ENCODE measurements at regions not wholly inside any gene's neighbourhood (a gene's known extent, or its start where the extent isn't known, plus 50 kb on each side); places are given as distances from the start of the nearest gene placed in this dataset.

GRCh38 chr14:47763188-47763854 lies 87.9 kb upstream of the MDGA2 start:
- Histone ChIP-seq H3K4me1 (no peaks in the 10 kb centered on the region), H3K36me3 (no peaks in the 10 kb centered on the region), H3K4me2 (no peak overlapping the region), H3K27ac (no peak overlapping the region), H3K9me3 (peaks cover 8% of the 10 kb centered on the region; the same call in 1 of the 2 replicates), H3K27me3 (no peaks in the 10 kb centered on the region), H3K9ac (no peak overlapping the region), H4K20me1 (no peaks in the 10 kb centered on the region), H3K4me3 (no peak overlapping the region)
- TF ChIP-seq Cebpa-rat (IDR thresholded peaks at IDR 0.05), result no peak

GRCh38 chr14:47746986-47747385 lies 71.6 kb upstream of the MDGA2 start:
- Histone ChIP-seq H3K4me2 (no peak overlapping the region), H3K27me3 (no peaks in the 10 kb centered on the region), H3K36me3 (no peaks in the 10 kb centered on the region), H3K4me3 (no peak overlapping the region), H4K20me1 (no peaks in the 10 kb centered on the region), H3K4me1 (no peaks in the 10 kb centered on the region), H3K9ac (no peak overlapping the region), H3K27ac (no peak overlapping the region), H3K9me3 (no peaks in the 10 kb centered on the region)
- TF ChIP-seq Cebpa-rat (IDR thresholded peaks at IDR 0.05), result no peak

DNA sequence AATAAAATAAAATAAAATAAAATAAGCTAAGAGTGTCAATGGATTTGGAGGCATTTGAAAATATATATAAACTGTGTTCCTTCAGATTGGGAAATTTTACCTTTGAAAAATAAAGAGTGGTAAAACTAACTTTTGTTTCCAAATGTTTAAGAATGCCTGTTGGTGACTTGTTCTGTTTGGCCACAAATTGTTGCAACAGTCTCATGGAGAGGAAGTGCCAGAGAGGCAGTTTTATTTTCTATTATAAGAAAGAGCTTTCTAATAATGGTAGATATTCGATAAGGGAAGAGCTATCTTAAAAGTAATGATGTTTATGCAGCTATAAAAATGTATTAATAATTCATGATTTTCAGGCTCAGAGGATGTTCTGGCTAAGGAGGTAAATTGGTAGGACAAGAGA lies 68.8 kb upstream of the MDGA2 start:
- Histone ChIP-seq H3K9me3 (no peaks in the 10 kb centered on the region), H3K27ac (no peak overlapping the region), H3K4me3 (no peak overlapping the region), H3K27me3 (no peaks in the 10 kb centered on the region), H3K9ac (no peak overlapping the region), H3K4me2 (no peak overlapping the region), H3K4me1 (no peaks in the 10 kb centered on the region), H4K20me1 (no peaks in the 10 kb centered on the region), H3K36me3 (no peaks in the 10 kb centered on the region)
- TF ChIP-seq Cebpa-rat (IDR thresholded peaks at IDR 0.05), result no peak

- no peak overlapping the region for H3K9ac ChIP-seq
- H3K4me2 ChIP-seq, result no peak overlapping the region
- no peaks in the 10 kb centered on the region for H3K9me3 ChIP-seq
- H3K4me1 ChIP-seq, result no peaks in the 10 kb centered on the region
- no peak overlapping the region for H3K4me3 ChIP-seq
- no peaks in the 10 kb centered on the region for H3K27me3 ChIP-seq
- H3K27ac ChIP-seq, result no peak overlapping the region
- no peak for TF ChIP-seq Cebpa-rat (IDR thresholded peaks at IDR 0.05)
- no peaks in the 10 kb centered on the region for H4K20me1 ChIP-seq
- H3K36me3 ChIP-seq, result no peaks in the 10 kb centered on the region
Observed at GRCh38 chr14:47739541-47739940, 64.1 kb upstream of the MDGA2 start.

DNA sequence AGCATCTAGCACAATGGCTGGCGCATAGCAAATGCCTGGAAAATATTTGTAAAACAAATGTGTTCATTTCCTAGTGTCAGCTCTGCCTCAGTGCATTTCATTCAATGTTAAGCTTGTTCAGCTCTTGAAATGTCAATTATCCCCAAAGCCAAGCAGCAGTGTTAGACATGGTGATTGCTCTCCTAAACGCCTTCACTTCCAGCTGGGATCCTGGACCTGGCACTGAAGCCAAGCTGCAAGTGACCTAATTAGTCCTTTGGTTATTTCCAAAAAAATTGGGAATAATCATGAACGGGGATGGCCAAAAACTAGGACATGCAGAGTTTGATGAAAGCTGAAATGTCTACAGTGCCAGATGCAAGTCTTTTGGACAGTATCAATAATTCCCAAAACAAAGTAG lies 54.9 kb upstream of the MDGA2 start:
- H3K4me2 ChIP-seq, result no peak overlapping the region
- H3K4me3 ChIP-seq, result no peak overlapping the region
- H3K27ac ChIP-seq, result no peak overlapping the region
- no peaks in the 10 kb centered on the region for H4K20me1 ChIP-seq
- TF ChIP-seq Cebpa-rat (IDR thresholded peaks at IDR 0.05), result no peak
- no peak overlapping the region for H3K9ac ChIP-seq
- H3K36me3 ChIP-seq, result no peaks in the 10 kb centered on the region
- no peaks in the 10 kb centered on the region for H3K4me1 ChIP-seq
- no peaks in the 10 kb centered on the region for H3K27me3 ChIP-seq
- H3K9me3 ChIP-seq, result no peaks in the 10 kb centered on the region
